ENCODE measurements at regions not wholly inside any gene's neighbourhood (a gene's known extent, or its start where the extent isn't known, plus 50 kb on each side); places are given as distances from the start of the nearest gene placed in this dataset.

DNA sequence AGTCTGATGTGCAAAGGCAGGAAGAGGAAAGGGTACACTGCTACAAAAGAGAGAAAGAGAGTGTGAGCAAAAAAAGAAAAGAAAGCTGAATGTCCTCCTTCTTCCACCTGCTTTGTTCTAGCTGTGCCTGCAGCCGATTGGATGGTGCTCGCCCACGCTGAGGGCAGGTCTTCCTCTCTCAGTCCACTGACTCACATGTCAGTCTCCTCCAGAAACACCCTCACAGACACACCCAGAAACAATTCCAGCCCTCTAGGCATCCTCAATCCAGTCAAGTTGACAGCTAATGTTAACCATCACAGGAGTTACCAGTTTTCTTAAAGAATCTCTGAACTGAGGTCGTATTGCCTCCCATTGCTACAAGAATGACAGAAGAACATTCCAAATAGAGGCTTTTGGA, 411.9 kb upstream of the SASH1 start:
- TF ChIP-seq, protein P1, sequence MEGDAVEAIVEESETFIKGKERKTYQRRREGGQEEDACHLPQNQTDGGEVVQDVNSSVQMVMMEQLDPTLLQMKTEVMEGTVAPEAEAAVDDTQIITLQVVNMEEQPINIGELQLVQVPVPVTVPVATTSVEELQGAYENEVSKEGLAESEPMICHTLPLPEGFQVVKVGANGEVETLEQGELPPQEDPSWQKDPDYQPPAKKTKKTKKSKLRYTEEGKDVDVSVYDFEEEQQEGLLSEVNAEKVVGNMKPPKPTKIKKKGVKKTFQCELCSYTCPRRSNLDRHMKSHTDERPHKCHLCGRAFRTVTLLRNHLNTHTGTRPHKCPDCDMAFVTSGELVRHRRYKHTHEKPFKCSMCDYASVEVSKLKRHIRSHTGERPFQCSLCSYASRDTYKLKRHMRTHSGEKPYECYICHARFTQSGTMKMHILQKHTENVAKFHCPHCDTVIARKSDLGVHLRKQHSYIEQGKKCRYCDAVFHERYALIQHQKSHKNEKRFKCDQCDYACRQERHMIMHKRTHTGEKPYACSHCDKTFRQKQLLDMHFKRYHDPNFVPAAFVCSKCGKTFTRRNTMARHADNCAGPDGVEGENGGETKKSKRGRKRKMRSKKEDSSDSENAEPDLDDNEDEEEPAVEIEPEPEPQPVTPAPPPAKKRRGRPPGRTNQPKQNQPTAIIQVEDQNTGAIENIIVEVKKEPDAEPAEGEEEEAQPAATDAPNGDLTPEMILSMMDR (IDR thresholded peaks at IDR 0.05): no peak
- TF ChIP-seq POLR2A (IDR thresholded peaks at IDR 0.05): no peak

Data from esophagus squamous epithelium (tissue), 4 donors.